Stimulated activated memory B cell treated with anti-CD40 and anti-IgM and Interleukin-4, amounts not matched to agents 10 μg/mL and 1 μg/mL and 100 μg/mL, for 72 hours (primary cell): ENCODE measurements at regions not wholly inside any gene's neighbourhood (a gene's known extent, or its start where the extent isn't known, plus 50 kb on each side); places are given as distances from the start of the nearest gene placed in this dataset.

Source experiments
- ATAC-seq: fragments of 150-1000 bp; cut with Tn5 transposase; 2 replicates; pipeline ENCODE4 v1.10.0; 2021
- H3K27ac Mint-ChIP-seq: one replicate; pipeline ENCODE4 v1.8.0; 2022; ENCODE audit warnings: mild to moderate bottlenecking, mixed read lengths
- H3K27me3 Mint-ChIP-seq: one replicate; pipeline ENCODE4 v1.8.0; 2022; ENCODE audit warnings: mixed read lengths
- H3K36me3 Mint-ChIP-seq: one replicate; pipeline ENCODE4 v1.8.0; 2022; ENCODE audit warnings: mixed read lengths
- H3K4me1 Mint-ChIP-seq: one replicate; pipeline ENCODE4 v1.8.0; 2022; ENCODE audit warnings: mixed read lengths
- H3K4me3 Mint-ChIP-seq: one replicate; pipeline ENCODE4 v1.8.0; 2022; ENCODE audit warnings: mild to moderate bottlenecking, moderate library complexity, mixed read lengths
- H3K9me3 Mint-ChIP-seq: one replicate; pipeline ENCODE4 v1.8.0; 2022; ENCODE audit warnings: mixed read lengths

DNA sequence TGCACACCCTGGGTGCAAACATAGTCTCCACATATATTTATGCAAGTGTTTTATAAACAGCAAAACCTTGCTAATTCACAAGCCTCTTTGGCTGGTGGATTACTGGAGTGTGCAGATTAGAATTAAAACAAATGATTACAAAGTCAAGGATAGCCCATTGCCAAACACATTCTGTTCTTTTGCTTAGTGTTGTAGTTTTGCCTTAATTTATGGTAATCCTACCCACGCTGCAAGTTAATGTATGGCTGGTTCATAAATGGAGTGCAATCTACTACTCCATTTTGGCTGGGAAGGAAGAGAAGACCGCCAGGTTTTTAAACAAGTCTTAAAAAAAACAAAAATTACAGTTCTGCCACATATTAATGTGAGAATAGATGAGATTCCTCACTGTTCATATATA lies 883.1 kb upstream of the KLHL29 start:
- no peak for ATAC-seq
- Mint-ChIP-seq H3K27me3 (no peaks in the 10 kb centered on the region), H3K4me3 (no peak overlapping the region), H3K36me3 (no peaks in the 10 kb centered on the region), H3K9me3 (peaks cover 6% of the 10 kb centered on the region), H3K4me1 (no peaks in the 10 kb centered on the region), H3K27ac (no peak overlapping the region)

DNA sequence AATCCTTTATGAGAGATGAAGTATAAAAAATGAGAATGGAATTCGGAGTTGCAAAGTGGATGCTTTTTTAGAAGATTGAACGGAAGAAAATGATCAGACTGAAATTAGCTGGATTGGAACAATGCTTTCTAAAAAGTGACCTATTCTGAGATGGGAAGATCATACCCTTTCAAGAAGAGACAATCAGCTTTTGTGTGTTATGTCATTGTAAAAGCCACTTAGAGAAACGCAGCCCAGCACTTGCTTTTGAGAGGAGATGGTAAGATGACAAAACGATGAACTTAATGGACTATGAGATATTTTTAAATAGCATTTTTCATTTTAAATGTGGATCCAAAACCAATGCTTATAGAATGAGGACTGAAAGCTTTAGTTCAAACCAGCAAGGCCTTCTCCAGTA lies 871.4 kb upstream of the KLHL29 start:
- Mint-ChIP-seq H3K36me3 (no peaks in the 10 kb centered on the region), H3K27ac (no peak overlapping the region), H3K4me1 (no peaks in the 10 kb centered on the region), H3K27me3 (no peaks in the 10 kb centered on the region), H3K4me3 (no peak overlapping the region), H3K9me3 (no peaks in the 10 kb centered on the region)
- no peak for ATAC-seq

DNA sequence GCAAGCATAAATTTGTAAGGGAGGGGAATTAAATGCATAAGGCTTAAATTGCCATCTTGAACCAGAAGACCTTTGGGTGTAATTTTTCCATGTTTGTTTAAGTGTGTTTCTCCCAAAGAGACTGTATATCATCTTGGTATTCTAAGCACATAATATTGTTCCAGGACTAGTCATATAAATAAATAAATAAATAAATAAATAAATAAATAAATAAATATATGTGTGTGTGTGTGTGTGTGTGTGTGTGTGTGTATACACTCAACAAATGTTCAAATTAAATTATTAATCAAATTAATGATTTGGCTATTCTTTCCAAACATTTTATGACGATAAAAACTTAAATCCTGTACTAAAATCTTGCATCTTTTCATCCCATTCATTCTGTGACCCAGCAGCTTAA lies 867.8 kb upstream of the KLHL29 start:
- ATAC-seq, result no peak
- Mint-ChIP-seq H3K4me3 (no peak overlapping the region), H3K27ac (no peak overlapping the region), H3K27me3 (no peaks in the 10 kb centered on the region), H3K36me3 (no peaks in the 10 kb centered on the region), H3K4me1 (no peaks in the 10 kb centered on the region), H3K9me3 (no peaks in the 10 kb centered on the region)

DNA sequence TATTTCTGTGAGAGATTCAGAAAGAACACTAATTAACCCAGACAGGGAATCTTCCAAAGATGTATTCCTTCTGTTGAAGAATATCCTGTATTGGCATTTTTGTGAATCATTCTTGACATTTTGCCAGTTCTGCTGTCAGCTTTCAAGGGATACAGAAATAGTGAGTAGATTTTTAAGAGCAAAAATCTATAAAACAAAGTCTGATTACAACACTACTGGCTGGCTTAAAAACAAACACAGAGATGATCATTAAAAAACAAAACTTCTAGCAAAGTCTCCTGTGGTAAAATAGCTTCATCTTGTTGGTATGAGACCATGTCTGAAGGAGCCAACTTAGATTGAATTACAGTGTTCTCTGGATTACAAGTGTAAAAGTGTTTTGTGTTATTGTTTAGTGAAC lies 866.3 kb upstream of the KLHL29 start:
- Mint-ChIP-seq H3K4me1 (no peaks in the 10 kb centered on the region), H3K9me3 (no peaks in the 10 kb centered on the region), H3K4me3 (no peak overlapping the region), H3K36me3 (no peaks in the 10 kb centered on the region), H3K27me3 (no peaks in the 10 kb centered on the region), H3K27ac (no peak overlapping the region)
- no peak for ATAC-seq

DNA sequence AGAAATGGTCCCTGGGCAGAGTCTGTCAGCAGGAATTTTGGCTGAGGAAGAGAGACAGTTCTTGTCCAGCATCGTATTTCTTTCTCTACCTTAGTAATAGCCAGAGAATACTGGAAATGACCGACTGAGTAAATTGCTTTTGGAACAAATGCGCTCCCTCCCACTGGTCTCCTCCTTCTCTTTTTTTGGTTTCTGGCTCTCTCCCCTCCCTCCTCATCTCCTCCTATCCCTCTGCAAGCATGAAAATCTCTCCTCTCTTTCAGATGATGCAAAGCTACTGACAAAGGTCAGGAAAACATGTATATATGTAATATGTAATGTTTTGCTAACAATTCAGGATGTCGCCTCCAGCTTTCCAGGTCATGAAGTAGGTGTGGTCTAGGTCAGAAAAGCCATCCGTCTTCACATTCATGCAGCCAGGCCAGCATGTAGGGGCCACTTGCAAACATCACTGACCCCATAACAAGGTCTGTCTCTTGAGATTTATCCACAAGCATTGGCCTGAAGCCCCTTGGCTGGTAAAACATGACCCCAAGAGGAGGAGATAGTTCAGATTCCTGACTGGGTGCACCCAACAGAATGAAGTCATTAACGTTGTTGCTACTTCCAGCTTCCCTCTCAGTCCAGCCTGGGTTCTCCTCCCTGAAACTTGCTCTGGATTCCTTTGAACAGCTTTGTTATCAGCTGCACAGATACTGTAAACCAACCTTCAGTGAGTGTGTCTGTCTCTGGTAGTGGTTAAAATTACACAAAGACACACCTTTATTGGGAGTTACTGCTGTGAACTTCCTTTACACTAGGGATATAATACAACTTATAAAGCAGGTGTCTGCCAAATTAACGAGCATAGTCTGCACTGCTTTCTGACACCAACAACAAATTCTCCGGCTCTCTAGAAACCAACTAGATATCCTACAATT lies 864.4 kb upstream of the KLHL29 start:
- no peak overlapping the region for H3K4me3 Mint-ChIP-seq
- H3K27me3 Mint-ChIP-seq, result no peaks in the 10 kb centered on the region
- no peaks in the 10 kb centered on the region for H3K9me3 Mint-ChIP-seq
- H3K27ac Mint-ChIP-seq, result no peak overlapping the region
- no peak for ATAC-seq
- no peaks in the 10 kb centered on the region for H3K36me3 Mint-ChIP-seq
- no peaks in the 10 kb centered on the region for H3K4me1 Mint-ChIP-seq

DNA sequence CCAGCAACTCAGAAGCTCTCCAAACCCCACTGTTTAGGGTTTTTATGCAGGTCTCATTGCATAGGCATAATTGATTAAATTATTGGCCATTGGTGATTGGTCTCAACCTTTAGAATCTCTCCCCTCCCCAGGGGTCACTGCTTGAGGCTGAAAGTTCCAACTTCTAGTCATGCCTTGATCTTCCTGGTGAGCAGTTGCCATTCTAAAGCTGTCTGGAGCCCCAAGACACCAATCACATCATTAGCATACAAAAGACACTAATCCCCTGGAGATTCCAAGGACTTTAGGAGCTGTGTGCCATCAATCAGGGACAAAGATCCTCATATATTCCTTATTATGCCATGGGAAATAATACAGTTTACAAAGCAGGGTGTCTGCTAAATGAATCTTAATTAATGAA lies 863.4 kb upstream of the KLHL29 start:
- Mint-ChIP-seq H3K4me1 (no peaks in the 10 kb centered on the region), H3K36me3 (no peaks in the 10 kb centered on the region), H3K9me3 (peaks cover under 1% of the 10 kb centered on the region), H3K27me3 (no peaks in the 10 kb centered on the region), H3K27ac (no peak overlapping the region), H3K4me3 (no peak overlapping the region)
- no peak for ATAC-seq

DNA sequence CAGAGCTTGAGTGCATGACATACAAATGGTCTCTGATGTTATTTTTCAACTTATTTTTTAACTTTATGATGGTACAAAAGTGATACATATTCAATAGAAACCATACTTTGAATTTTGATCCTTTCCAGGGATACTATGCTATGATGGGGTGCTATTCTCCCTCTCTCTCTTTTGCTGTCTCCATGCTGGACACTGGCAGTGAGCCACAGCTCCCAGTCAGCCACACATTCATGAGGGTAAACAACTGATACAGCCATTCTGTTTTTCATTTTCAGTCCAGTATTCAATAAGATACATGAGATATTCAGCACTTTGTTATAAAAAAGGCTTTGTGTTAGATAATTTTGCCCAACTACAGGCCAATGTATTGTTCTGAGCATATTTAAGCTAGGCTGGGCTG lies 859.3 kb upstream of the KLHL29 start:
- no peak overlapping the region for H3K27ac Mint-ChIP-seq
- ATAC-seq, result no peak
- H3K36me3 Mint-ChIP-seq, result no peaks in the 10 kb centered on the region
- peaks cover 10% of the 10 kb centered on the region for H3K9me3 Mint-ChIP-seq
- H3K4me3 Mint-ChIP-seq, result no peak overlapping the region
- H3K4me1 Mint-ChIP-seq, result no peaks in the 10 kb centered on the region
- no peaks in the 10 kb centered on the region for H3K27me3 Mint-ChIP-seq

DNA sequence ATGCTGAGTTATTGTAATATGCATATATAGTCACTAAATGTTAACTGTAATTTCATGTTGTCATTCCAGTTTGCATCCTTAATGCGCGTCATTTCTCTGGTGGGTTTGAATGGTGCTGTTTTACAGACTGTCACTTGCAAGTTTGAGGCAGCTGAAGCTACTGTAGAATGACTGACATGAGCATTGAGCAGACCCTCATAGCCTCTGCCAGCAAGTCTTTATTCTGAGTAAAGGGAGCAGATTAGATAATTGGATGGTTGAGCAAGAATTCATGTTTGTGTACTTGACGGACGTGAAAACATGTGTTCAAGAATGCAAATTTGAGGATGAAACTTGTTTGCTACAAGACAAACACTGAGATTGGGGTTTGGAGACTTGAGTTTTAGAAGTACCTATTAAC lies 854.8 kb upstream of the KLHL29 start:
- Mint-ChIP-seq H3K27me3 (no peaks in the 10 kb centered on the region), H3K27ac (no peak overlapping the region), H3K4me1 (no peaks in the 10 kb centered on the region), H3K36me3 (no peaks in the 10 kb centered on the region), H3K9me3 (peaks cover 12% of the 10 kb centered on the region), H3K4me3 (no peak overlapping the region)
- ATAC-seq, result no peak

DNA sequence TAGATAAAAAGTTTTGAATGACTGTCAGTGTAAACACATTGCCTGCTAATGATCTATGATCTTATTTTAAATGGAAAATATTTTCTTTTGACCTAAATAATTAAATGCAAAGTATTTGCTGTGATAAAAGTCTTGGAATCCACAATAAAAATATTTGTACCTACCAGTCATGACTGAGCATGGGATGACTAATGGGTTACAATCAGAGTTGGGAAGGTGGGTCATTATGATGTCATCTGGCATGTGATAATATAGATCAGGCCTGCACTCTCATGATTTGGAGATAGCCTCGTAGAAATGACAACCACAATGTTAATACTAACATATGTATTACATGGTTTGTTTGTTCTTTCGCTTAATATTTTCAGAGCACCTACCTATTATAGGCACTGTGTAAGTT lies 848.8 kb upstream of the KLHL29 start:
- H3K36me3 Mint-ChIP-seq, result no peaks in the 10 kb centered on the region
- no peaks in the 10 kb centered on the region for H3K27me3 Mint-ChIP-seq
- no peak overlapping the region for H3K4me3 Mint-ChIP-seq
- no peak overlapping the region for H3K27ac Mint-ChIP-seq
- ATAC-seq, result no peak
- H3K4me1 Mint-ChIP-seq, result no peaks in the 10 kb centered on the region
- H3K9me3 Mint-ChIP-seq, result peaks cover 2% of the 10 kb centered on the region

DNA sequence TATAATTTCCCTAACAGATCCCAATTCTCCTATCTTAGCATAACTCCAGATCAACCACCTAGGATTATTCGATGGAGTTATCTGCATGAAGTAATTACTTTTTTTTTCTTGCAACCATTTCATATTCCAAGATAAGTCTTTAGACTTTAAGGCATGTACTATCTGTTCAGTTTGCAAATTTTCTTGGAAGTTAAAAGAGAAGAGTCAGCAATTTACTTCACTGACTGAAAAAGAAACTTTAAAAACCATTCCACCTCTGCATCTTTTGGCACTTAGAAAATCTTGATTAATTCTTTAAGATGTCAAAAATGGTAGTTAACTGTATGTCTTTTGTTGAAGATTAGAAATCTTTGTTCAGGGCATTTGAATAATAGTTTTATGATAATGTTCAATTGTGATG lies 830.5 kb upstream of the KLHL29 start:
- Mint-ChIP-seq H3K9me3 (peaks cover 7% of the 10 kb centered on the region), H3K4me1 (no peaks in the 10 kb centered on the region)
- ATAC-seq, result no peak

DNA sequence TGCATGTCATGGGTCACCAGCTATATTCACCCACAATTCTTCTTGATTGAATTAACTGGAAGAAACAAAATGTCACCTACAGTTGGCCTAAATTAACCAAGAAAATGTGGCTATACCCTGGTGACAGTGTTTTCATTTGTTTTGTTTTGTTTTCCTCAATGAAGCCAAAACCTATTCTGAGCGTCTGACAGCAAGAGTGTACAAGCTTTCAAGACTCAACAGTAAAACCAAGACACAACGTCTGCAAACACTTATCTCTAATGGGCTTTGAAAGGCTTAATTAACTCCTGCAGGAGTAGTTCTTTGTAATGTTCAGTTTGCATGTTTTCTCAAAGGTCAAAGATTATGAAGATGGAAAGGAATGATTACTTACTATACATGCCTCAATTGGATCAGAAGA lies 827.6 kb upstream of the KLHL29 start:
- no peak overlapping the region for H3K27ac Mint-ChIP-seq
- H3K27me3 Mint-ChIP-seq, result no peaks in the 10 kb centered on the region
- H3K4me1 Mint-ChIP-seq, result no peaks in the 10 kb centered on the region
- peaks cover 3% of the 10 kb centered on the region for H3K9me3 Mint-ChIP-seq
- ATAC-seq, result no peak
- H3K36me3 Mint-ChIP-seq, result no peaks in the 10 kb centered on the region
- no peak overlapping the region for H3K4me3 Mint-ChIP-seq

More for the DNA sequence above, 830.5 kb upstream of the KLHL29 start:
- no peak overlapping the region for H3K27ac Mint-ChIP-seq
- no peaks in the 10 kb centered on the region for H3K27me3 Mint-ChIP-seq
- H3K36me3 Mint-ChIP-seq, result no peaks in the 10 kb centered on the region
- H3K4me3 Mint-ChIP-seq, result no peak overlapping the region

DNA sequence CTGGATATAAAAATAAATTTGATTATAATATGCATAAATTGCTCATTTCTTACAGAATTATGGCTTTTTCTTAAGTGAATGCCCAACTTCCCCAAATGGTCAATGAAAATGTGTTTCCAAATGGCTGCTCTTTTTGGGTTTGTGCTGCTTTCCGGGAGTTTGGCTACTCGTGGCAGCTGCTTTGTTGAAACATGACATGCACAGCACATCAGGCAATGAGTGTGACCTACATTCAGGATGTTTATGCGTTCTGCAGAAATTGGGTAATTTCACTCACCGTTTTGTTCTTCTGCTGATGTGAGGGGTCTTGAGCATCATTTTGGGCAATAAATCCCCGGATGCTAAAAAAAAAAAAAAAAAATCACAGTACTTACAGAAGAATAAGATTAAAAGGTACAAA lies 825.0 kb upstream of the KLHL29 start:
- Mint-ChIP-seq H3K9me3 (peaks cover 3% of the 10 kb centered on the region), H3K4me1 (no peaks in the 10 kb centered on the region), H3K36me3 (no peaks in the 10 kb centered on the region), H3K27me3 (no peaks in the 10 kb centered on the region), H3K4me3 (no peak overlapping the region), H3K27ac (no peak overlapping the region)
- ATAC-seq, result no peak

DNA sequence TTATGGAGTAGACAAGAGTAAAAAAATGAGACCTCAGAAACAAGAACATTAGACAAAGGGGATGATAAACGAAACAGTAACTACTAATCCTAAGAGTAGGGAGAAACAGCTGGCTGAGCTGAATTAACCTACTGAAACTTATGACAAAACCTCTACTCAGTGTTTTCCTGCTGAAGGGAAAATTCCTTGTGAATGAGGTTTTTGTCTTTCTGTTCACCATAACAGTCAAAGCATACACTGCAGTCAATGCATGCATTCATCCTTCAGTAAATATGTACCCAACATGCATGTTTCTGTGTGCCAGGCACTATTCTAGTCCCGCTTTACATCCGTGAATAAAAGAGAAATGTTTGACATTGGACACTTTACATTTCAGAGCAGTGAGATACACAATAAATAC lies 805.6 kb upstream of the KLHL29 start:
- Mint-ChIP-seq H3K4me1 (no peaks in the 10 kb centered on the region), H3K9me3 (peaks cover 16% of the 10 kb centered on the region), H3K27me3 (no peaks in the 10 kb centered on the region), H3K27ac (no peak overlapping the region), H3K36me3 (no peaks in the 10 kb centered on the region), H3K4me3 (no peak overlapping the region)
- no peak for ATAC-seq

DNA sequence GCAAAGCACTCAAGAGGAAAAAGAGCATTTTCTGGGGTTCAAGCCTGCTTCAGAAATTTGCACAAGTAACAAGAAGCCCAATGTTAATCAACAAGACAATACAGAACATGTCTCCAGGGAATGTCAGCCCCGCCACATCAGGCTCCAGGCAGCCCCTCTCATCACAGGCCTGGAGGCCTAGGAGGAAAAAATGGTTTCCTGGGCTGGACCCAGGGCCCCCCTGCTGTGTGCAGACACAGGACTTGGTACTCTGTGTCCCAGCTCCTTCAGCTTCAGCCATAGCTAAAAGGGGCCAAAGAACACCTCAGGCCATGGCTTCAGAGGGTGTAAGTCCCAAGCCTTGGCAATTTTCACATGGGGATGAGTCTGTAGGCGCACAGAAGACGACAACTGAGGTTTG lies 802.9 kb upstream of the KLHL29 start:
- ATAC-seq, result no peak
- Mint-ChIP-seq H3K4me3 (no peak overlapping the region), H3K4me1 (no peaks in the 10 kb centered on the region), H3K36me3 (no peaks in the 10 kb centered on the region), H3K27ac (no peak overlapping the region), H3K27me3 (no peaks in the 10 kb centered on the region), H3K9me3 (peaks cover 16% of the 10 kb centered on the region)

DNA sequence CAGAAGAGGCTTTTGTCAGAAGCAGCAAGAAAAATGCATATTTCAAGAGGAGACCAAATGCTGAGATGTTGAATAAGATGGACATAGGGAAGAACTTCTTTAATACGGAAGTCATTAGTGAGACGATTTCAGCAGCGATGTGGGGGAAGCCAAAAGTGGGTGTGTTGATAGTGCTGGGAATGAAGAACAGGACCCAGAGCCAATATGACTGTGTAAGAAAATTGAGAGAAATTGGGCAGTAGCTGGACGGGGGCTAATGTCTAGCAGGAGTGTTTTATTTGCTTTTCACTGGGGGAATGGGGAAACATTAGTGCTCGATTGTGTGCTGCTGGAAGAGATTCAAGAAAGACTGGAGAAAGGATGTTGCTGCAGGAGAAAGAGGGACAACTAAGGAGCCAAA lies 788.7 kb upstream of the KLHL29 start:
- no peaks in the 10 kb centered on the region for H3K36me3 Mint-ChIP-seq
- H3K9me3 Mint-ChIP-seq, result peaks cover 13% of the 10 kb centered on the region
- H3K4me3 Mint-ChIP-seq, result no peak overlapping the region
- no peaks in the 10 kb centered on the region for H3K4me1 Mint-ChIP-seq
- no peaks in the 10 kb centered on the region for H3K27me3 Mint-ChIP-seq
- ATAC-seq, result no peak
- no peak overlapping the region for H3K27ac Mint-ChIP-seq

DNA sequence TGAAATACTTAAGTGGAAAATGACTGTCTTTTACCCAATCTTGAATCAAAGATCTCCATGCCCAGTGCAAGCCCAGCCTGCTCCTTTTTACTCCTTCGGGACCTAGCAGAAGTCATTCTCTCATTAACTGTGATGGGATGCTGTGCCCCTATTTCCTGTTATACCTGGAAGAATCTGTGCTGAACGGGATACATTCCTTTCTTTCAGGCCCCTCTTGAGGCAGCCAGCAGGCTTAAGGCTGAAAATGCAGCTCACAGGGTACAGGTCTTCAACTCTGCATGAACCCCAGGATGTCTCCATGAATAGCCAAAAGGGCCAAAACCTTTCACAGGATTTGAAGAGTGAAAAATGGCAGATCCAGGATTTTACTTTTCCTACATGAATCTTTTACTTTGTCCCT lies 784.8 kb upstream of the KLHL29 start:
- H3K4me1 Mint-ChIP-seq, result no peaks in the 10 kb centered on the region
- H3K9me3 Mint-ChIP-seq, result peaks cover 4% of the 10 kb centered on the region
- H3K36me3 Mint-ChIP-seq, result no peaks in the 10 kb centered on the region
- H3K4me3 Mint-ChIP-seq, result no peak overlapping the region
- H3K27me3 Mint-ChIP-seq, result no peaks in the 10 kb centered on the region
- ATAC-seq, result no peak
- no peak overlapping the region for H3K27ac Mint-ChIP-seq
